Stimulated activated CD8-positive, alpha-beta memory T cell treated with anti-CD3 and anti-CD28 coated beads, Interleukin-7, amount 100 ng/mL, for 48 hours (primary cell): ENCODE measurements at regions not wholly inside any gene's neighbourhood (a gene's known extent, or its start where the extent isn't known, plus 50 kb on each side); places are given as distances from the start of the nearest gene placed in this dataset.

Experiments used
- DNase-seq, 2 donors: peaks; one replicate each; pipeline ENCODE4 v3.0.0-alpha.2; 2020; ENCODE audit warnings: low read depth in 1 of 2; ENCODE audit errors: extremely low read depth in 1 of 2

GRCh38 chr3:72470904-72471417, 377.3 kb downstream of the SHQ1 start:
- no peak for DNase-seq

- DNase-seq: no peak
These were observed 382.4 kb downstream of the SHQ1 start for GRCh38 chr3:72465853-72466252.

- DNase-seq: no peak
These were observed 385.2 kb downstream of the SHQ1 start for GRCh38 chr3:72463083-72463482.

GRCh38 chr3:72462595-72463011, 385.6 kb downstream of the SHQ1 start:
- DNase-seq: no peak

- DNase-seq: no peak
These were observed 386.5 kb downstream of the SHQ1 start for GRCh38 chr3:72461787-72462186.

GRCh38 chr3:72460205-72461174, 387.8 kb downstream of the SHQ1 start:
- DNase-seq: no peak

- DNase-seq: no peak
These were observed 388.7 kb downstream of the SHQ1 start for GRCh38 chr3:72459588-72459987.

- no peak for DNase-seq
These were observed 389.9 kb downstream of the SHQ1 start for GRCh38 chr3:72458375-72458774.

- no peak for DNase-seq
These were observed 393.8 kb downstream of the SHQ1 start for GRCh38 chr3:72454441-72454840.

- DNase-seq: no peak
These were observed 394.5 kb downstream of the SHQ1 start for GRCh38 chr3:72453706-72454105.

GRCh38 chr3:72452745-72453144, 395.5 kb downstream of the SHQ1 start:
- no peak for DNase-seq

GRCh38 chr3:72451841-72452240, 396.4 kb downstream of the SHQ1 start:
- no peak for DNase-seq

- no peak for DNase-seq
These were observed 398.7 kb downstream of the SHQ1 start for GRCh38 chr3:72449551-72449950.

GRCh38 chr3:72448858-72449257, 399.4 kb downstream of the SHQ1 start:
- no peak for DNase-seq

GRCh38 chr3:72448375-72448823, 399.8 kb downstream of the SHQ1 start:
- DNase-seq: no peak

GRCh38 chr3:72447059-72447946, 400.9 kb downstream of the SHQ1 start:
- DNase-seq: peak; percentile 82 to 85

- peak; percentile 21 to 30 for DNase-seq
These were observed 401.8 kb downstream of the SHQ1 start, which contains the start of gene RYBP for GRCh38 chr3:72446218-72447058. Gene RYBP (minus strand): TSS chr3:72446621.

GRCh38 chr3:72445827-72446217, 402.4 kb downstream of the SHQ1 start:
- DNase-seq: no peak

- DNase-seq: no peak
These were observed 403.5 kb downstream of the SHQ1 start for GRCh38 chr3:72444656-72445223.

GRCh38 chr3:72442759-72443158, 405.5 kb downstream of the SHQ1 start:
- no peak for DNase-seq
